Testis (tissue), 2 donors: ENCODE measurements at regions not wholly inside any gene's neighbourhood (a gene's known extent, or its start where the extent isn't known, plus 50 kb on each side); places are given as distances from the start of the nearest gene placed in this dataset.
A peak's percentile ranks its signal among the peaks of the same experiment; 100 is the strongest.

ENCODE experiments used
- DNase-seq: peaks from one replicate; pipeline ENCODE4 v3.0.0-alpha.2; 2019
- H3K27ac ChIP-seq, 2 donors: fragments of 200-600 bp; sonication (generic); one replicate each; pipeline ENCODE4 v1.5.1; 2019
- H3K27me3 ChIP-seq: fragments of 200-600 bp; sonication (generic); one replicate; pipeline ENCODE4 v1.5.1; 2019
- H3K36me3 ChIP-seq: fragments of 200-600 bp; sonication (generic); one replicate; pipeline ENCODE4 v1.5.1; 2017; ENCODE audit warnings: low read depth; ENCODE audit errors: missing control alignments
- H3K4me1 ChIP-seq: fragments of 200-600 bp; sonication (generic); one replicate; pipeline ENCODE4 v1.5.1; 2019
- H3K4me3 ChIP-seq, 2 donors: fragments of 200-600 bp; sonication (generic); one replicate each; pipeline ENCODE4 v1.5.1; 2017 to 2019
- H3K9me3 ChIP-seq: fragments of 200-600 bp; sonication (generic); one replicate; pipeline ENCODE4 v1.5.1; 2017
- CTCF ChIP-seq, 3 experiments: fragments of 450-650 bp in 2 of 3; fragments of 200-600 bp in 1 of 3; sonication (generic) in 1 of 3; IDR thresholded peaks; one replicate each; pipeline ENCODE4 v1.5.1; 2016 to 2019; ENCODE audit warnings: antibody characterized with exemption in 3 of 3, mild to moderate bottlenecking in 2 of 3, moderate library complexity in 1 of 3
- POLR2A ChIP-seq: fragments of 450-650 bp; IDR thresholded peaks from one replicate; pipeline ENCODE4 v1.6.1; 2017; ENCODE audit warnings: antibody characterized with exemption, mild to moderate bottlenecking, moderate library complexity
- WGBS, 2 donors: methylation state at CpG; one replicate each; pipeline ENCODE4 v1.1.5; 2018; 5-methylcytosine and 5-hydroxymethylcytosine counted together
- intact Hi-C: fragments of 100-400 bp; cut with DNase I; formaldehyde crosslinking; loops from one replicate; pipeline ENCODE4 v1.15.1; 2023; ENCODE audit warnings: low total_unique reads

GRCh38 chr6:3900744-3901336, 51.7 kb downstream of the FAM50B start:
- H3K36me3 ChIP-seq, result no peaks in the 10 kb centered on the region
- intact Hi-C loops, result no loop called here
- no peak overlapping the region for H3K27ac ChIP-seq
- H3K27me3 ChIP-seq, result no peaks in the 10 kb centered on the region
- no peaks in the 10 kb centered on the region for H3K9me3 ChIP-seq
- no peak for DNase-seq
- WGBS, 2 donors, result 85 to 92% methylated on average over 6 of the region's 6 CpGs
- no peak overlapping the region for H3K4me3 ChIP-seq
- H3K4me1 ChIP-seq, result no peaks in the 10 kb centered on the region
- TF ChIP-seq CTCF (IDR thresholded peaks at IDR 0.05), result no peak
- no peak for TF ChIP-seq POLR2A

GRCh38 chr6:3902871-3903648, 53.9 kb downstream of the FAM50B start:
- Histone ChIP-seq H3K9me3 (no peaks in the 10 kb centered on the region), H3K27ac (no peak overlapping the region), H3K4me3 (no peak overlapping the region), H3K27me3 (no peaks in the 10 kb centered on the region), H3K4me1 (peaks cover 9% of the 10 kb centered on the region), H3K36me3 (no peaks in the 10 kb centered on the region)
- DNase-seq, result no peak
- WGBS, 2 donors, result 73% methylated on average over 10 of the region's 10 CpGs
- intact Hi-C loops, result no loop called here
- no peak for TF ChIP-seq CTCF (IDR thresholded peaks at IDR 0.05)
- no peak for TF ChIP-seq POLR2A

GRCh38 chr6:3904518-3904917, 55.3 kb downstream of the FAM50B start:
- intact Hi-C loops, result no loop called here
- Histone ChIP-seq H3K4me3 (no peak overlapping the region), H3K27me3 (no peaks in the 10 kb centered on the region), H3K9me3 (no peaks in the 10 kb centered on the region), H3K4me1 (peaks cover 9% of the 10 kb centered on the region), H3K36me3 (no peaks in the 10 kb centered on the region), H3K27ac (no peak overlapping the region)
- TF ChIP-seq CTCF (IDR thresholded peaks at IDR 0.05), result no peak
- TF ChIP-seq POLR2A, result no peak
- WGBS, 2 donors, result 62 to 63% methylated on average over 3 of the region's 3 CpGs
- no peak for DNase-seq

- Histone ChIP-seq H3K4me3 (no peak overlapping the region), H3K9me3 (no peaks in the 10 kb centered on the region), H3K36me3 (no peaks in the 10 kb centered on the region), H3K27ac (peak overlapping the region in 1 of 2 donors; percentile 1), H3K27me3 (no peaks in the 10 kb centered on the region), H3K4me1 (peaks cover 10% of the 10 kb centered on the region)
- TF ChIP-seq POLR2A, result no peak
- TF ChIP-seq CTCF (IDR thresholded peaks at IDR 0.05), result no peak
- DNase-seq, result no peak
- intact Hi-C loops, result no loop called here
- WGBS, 2 donors, result 32 to 48% methylated on average over 25 to 26 of the region's 26 CpGs
These were observed 57.0 kb downstream of the FAM50B start for GRCh38 chr6:3905945-3906845.
